ENCODE measurements at regions not wholly inside any gene's neighbourhood (a gene's known extent, or its start where the extent isn't known, plus 50 kb on each side); places are given as distances from the start of the nearest gene placed in this dataset.
"Not testable (repeated sequence)": the region's sequence is repeated elsewhere in the genome, so short reads cannot be mapped to it uniquely, and the experiment has no call there.

DNA sequence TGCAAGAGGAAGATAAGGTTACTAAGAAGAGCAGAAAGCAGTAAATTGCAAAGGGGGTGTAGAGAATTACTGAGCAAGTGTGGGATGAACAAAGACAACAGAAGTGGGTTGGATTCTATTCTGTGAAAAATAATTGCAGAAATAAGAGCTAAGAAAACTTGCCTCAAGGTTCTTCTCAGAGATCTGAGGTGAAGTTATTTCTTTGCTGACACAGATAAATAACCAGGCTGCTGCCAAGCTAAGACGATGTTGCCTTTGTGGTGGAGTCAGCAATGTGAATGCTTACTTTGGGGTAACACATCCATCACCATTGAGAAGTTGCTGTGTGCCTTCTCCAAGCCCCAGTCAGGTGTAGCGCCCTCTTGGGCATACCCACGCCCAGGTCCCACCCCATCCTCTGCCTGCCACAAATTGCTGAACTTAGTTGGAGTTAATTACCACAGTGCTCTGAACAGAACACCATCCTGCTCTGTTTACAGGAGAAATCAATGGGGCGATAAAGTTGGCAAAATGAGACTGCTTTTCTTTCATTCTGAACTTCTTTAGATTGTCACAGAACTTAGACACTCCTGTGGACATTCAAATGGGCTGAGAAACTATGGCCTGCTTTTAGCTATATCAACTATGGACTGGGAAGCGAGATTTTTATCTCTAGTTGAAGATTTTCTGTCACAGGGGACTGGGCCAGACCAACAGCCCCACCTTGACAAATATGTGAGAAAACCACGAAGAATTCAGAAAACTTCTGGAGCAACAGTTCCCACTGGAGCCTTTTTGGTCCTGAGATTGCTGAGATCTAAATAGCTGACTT is 283.6 kb downstream of the TMX3 start:
- DNase-seq (ENCODE audit: low read depth) = peak; percentile 59

DNA sequence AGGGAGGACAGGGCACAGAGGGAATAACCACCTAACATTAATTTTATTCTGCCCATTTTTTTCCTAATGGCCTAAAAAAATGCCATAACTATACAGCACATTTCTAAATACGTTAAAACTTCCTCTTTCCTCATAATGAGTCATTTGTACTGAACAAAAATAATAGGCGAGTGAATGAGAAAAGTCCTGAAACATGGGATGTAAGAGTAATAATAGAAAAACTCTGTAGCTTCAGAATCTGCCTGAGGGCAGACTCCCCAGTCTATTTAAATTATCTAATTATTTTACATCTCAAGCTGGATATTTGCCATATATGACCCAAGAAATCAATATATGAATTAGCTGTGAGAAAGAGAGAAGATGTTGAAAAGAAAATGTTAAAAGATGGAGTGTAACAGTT is 285.1 kb downstream of the TMX3 start:
- DNase-seq (ENCODE audit: low read depth) = no peak

DNA sequence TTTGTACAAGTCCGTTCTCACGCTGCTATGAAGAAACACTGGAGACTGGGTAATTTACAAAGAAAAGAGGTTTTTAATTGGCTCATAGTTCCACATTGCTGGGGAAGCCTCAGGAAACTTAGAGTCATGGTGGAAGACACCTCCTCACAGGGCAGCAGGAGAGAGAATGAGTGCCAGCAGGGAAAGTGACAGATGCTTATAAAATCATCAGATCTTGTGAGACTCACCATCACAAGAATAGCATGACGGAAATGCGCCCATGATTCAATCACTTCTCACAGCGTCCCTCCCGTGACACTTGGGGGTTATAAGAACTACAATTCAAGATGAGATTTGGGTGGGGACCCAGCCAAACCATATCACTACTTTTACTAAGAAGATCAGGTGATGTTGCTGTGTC is 285.8 kb downstream of the TMX3 start:
- DNase-seq (ENCODE audit: low read depth) = peak; percentile 88

DNA sequence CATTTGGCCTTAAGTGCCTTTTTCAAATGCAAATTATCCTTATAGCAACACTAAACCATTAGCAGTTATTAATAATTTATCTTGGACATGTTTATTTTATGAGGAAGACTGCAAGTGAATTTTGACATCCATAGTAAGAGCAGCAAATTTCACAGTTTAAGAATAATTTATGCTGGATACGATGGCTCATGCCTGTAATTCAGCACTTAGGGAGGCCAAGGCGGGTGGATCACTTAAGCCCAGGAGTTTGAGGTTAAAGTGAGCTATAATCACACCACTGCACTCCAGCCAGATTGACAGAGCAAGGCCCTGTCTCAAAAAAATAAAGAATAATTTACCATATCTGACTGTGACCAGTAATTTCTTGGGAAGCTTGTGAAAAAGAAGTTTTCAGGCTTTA is 286.2 kb downstream of the TMX3 start:
- peak; percentile 66 for DNase-seq (ENCODE audit: low read depth)

DNA sequence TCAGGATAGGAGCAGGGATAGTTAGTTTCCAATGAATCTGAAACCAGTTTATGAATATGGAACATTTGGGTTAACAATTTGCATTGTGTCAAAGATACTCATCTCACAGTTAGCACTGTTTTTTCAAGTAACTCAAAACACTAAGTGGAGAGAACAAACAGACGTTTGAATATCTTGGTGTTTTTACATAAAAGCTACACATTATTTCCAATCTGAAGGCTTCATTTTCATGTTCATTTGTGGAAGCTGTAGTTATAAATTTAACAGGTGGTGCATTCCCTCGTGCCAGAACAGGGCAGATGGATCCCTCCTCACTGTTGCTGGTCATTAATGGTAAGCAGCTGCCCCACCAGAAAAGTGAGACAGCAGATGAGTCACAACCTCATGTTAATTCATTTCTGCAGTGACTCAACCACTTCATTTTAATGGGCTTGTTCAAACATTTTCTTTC is 286.9 kb downstream of the TMX3 start:
- peak; percentile 98 for DNase-seq (ENCODE audit: low read depth)

DNA sequence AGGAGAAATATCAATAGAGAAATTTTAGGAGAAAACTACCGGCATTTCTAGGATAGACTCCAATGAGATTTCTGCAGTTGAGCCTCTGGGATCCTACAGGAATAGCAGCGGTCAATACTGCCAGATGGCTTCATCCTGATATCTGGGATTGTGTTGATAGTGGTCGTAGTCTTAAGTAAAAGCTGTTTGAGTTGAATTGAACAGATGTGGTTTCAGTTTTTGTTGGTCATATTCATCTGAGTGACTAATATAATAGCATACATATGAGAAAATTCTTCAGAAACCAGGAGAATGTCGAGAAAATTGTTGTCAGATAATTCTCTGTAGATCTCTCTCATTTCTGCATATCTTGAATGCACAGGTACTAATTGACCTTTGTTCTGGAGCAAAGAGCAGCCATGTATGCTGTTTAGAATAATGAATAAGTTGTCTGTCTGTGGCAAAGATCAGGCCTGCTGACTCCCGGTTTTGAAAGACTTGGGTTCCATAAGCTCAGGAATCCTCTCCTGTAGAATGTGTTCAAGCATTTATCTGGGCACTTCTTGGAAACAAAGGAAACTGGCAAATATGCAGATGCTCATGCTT is 288.1 kb downstream of the TMX3 start:
- peak; percentile 56 for DNase-seq (ENCODE audit: low read depth)

DNA sequence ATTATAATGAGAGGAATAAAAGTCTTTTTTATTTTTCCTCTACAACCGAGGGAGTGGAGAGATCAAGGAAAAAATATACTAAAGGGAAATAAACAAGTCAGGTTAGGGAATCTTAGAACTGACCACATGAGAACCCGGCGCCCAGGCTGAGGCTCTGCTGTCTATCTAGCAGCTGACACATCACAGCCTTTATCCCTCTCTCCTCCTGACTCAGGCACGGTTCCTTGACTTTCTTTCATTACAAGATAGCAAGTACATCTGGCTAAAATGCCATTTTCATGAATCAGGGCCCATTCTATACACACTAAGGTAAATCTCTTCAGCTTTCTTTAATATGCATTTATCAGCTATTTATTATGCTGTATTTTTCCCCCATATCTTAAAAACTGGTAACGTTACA is 296.0 kb downstream of the TMX3 start:
- peak; percentile 66 for DNase-seq (ENCODE audit: low read depth)

DNA sequence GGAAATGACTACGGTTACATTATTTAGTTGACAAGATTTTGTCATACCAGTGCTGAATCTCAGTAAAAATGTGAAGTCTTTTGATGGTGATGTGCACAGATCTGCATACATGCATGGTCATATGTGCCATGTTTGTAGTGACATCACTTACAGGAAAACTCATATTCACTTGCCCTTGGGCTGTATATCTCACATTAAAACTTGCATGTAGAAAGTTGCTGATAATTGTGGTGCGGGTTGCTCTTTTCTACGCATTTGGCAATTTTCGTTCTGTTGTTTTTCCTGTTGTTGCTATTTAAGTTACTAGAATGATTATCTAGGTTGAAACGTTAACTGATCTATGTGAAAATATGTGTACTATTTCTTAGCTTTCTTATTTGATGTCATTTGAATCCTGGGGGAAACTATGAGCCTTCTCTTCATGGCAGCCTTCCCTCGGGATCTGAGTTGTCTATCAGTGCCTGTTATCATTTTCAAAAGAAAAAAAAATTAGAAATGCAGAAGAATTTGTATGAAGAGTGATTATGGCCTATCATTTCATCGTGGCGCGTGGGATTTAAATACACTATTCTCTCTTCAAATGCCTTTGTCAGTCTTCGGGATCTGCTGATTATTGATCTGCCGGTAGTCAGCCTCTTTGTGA is 296.6 kb downstream of the TMX3 start:
- DNase-seq (ENCODE audit: low read depth) = no peak

DNA sequence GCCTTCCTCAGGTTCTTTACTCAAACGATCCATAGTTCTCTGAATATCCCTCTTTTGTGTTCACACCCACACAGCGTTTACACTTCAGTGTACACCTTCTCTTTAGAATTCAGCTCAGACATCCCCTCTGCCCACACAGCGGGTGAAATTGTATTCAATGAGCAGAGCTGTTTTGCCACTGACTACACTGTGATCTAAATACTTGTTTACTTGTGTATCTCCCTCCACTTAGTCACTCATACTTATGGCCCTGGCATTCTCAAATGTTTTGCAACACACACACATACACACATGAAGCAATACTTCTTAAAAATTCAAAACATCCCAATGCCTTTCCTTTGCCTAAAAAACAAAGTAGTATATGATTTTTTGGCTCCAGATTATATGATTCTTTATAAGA is 297.1 kb downstream of the TMX3 start:
- DNase-seq (ENCODE audit: low read depth) = peak; percentile 63

DNA sequence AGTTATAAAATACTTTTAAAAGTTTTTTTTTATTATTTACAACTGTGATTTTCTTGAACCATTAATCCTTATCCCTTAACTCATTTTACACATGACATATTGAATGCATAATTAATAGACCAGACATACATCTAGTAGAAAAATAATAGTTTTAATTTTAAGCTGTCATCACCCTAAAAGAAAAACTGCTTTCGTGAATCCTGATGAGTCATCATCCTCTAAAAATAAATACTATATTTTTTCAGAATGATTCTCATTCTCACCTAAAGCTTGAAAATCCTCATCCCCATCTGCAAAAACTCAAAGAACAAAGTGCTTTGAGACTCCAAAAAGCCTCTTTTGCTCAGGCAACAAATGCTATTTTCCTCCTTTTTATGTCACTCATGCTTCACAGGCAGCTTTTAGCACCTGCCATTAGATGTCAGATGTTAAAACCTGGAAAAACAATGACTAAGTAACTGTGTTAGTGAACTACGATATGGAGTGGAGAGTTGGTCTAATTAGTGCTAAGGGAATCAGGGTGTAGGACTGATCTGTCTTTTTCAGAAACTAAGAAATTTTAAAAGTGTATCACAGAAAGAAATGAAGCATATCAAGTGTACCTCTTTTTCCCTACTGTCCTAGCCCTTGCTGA is 297.6 kb downstream of the TMX3 start:
- DNase-seq (ENCODE audit: low read depth) = peak; percentile 89

DNA sequence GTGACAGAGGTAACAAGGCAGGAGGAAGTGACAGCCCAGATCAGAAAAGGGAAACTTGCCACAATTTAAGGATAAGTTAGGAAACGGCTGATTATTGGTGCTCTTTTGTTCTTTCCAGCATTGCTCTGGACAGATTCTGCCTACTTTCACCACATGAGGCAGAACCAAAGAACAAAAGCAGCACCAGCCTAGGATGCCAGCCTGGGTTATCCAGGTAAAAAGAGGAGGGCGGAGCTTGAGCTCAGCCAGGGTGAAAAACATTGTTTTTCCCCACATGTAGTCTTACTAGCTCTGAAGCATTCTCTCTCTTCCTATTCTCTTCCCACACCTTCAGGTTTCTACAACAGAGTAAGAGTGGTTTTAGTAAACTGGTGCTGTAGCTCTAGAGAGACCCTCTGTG is 300.5 kb downstream of the TMX3 start:
- no peak for DNase-seq (ENCODE audit: low read depth)

DNA sequence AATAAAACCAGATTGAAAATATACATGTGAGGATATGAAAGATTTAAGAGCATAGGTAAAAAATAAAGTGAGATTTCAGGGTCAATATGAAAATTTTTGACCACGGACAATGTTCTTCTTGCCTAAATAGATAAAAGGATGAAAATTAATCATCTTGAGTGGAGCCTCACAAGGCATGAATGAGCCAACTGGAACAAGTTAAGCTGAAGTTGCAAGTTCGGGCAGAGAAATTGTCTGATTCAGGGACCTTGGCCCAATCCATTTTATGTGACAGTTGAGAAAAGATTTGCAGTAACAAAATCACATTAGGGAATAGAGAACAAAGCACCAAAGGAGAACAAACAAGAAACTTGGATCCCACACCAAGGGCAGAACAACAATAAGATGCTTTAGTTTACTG is 305.3 kb downstream of the TMX3 start:
- no peak for DNase-seq (ENCODE audit: low read depth)

DNA sequence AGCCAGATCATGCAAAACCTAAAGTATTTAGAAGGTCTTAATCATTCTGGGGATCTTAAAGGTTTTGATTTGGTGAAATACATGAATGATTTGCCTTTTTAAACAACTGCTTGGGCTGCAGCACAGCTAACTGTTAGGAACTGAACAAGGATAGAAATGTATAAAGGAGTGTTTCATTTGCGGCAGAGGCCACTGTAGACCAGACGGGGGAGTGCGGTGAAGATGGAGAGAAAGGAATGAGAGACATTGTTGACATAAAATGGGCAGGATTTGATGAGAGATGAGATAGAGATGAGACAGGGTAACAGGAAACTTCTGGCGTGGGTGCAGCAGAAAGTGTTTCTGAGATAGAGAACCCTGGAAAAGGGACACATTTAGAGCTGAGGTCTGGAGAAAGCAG is 308.1 kb downstream of the TMX3 start:
- peak; percentile 84 for DNase-seq (ENCODE audit: low read depth)

DNA sequence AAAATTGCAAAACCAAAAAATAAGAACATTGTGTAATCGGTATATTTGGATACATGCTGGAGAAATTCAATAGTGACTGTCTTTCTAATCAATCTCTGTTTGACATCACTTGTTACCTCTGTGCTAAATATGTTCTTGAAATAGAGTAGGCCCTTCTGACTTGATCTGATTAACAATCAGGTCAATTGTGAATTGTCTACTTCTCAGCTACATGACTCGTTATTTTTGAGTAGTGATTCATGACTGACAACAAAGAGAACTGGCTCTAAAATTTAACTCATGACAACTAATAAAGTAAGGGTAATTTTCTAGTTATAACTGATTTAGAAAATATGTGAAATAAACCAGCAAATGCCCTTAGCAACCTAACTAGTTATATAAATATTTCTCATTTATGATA is 312.1 kb downstream of the TMX3 start:
- DNase-seq (ENCODE audit: low read depth) = no peak

DNA sequence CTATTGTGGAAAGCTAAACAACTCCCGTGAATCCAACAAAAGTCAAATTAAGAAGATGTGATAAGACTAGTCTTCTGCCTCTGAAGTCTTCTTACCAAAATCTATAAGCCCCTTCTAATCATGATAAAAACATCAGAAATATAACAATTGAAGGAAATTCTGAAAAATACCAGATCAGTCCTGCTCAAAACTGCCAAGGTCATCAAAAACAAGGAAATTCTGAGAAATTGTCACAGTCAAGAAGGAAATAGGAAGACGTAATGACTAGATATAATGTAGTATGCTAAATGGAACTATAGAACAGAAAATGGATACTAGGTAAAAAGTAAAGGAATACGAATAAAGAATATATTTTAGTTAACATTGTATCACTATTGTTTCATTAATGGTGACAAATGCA is 314.0 kb downstream of the TMX3 start:
- DNase-seq (ENCODE audit: low read depth) = no peak

DNA sequence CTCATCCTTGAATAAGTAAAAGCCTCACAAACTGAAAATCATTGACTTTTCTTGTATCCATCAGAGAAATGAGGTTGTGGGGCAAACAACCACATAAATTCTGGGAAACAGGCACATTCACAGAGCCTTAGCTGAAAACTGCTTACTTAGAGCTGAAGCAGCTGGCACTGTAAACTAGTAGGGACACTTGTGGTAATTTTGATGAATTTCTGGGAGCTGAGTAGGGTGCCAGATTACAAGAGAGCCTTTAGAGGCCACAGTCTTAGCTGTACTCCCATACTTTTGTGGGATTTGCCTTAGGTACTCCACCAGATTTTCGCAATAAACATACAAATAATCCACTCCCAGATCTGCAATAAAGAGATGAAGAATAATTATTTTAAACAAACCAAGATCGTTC is 315.2 kb downstream of the TMX3 start:
- DNase-seq (ENCODE audit: low read depth) = peak; percentile 77

DNA sequence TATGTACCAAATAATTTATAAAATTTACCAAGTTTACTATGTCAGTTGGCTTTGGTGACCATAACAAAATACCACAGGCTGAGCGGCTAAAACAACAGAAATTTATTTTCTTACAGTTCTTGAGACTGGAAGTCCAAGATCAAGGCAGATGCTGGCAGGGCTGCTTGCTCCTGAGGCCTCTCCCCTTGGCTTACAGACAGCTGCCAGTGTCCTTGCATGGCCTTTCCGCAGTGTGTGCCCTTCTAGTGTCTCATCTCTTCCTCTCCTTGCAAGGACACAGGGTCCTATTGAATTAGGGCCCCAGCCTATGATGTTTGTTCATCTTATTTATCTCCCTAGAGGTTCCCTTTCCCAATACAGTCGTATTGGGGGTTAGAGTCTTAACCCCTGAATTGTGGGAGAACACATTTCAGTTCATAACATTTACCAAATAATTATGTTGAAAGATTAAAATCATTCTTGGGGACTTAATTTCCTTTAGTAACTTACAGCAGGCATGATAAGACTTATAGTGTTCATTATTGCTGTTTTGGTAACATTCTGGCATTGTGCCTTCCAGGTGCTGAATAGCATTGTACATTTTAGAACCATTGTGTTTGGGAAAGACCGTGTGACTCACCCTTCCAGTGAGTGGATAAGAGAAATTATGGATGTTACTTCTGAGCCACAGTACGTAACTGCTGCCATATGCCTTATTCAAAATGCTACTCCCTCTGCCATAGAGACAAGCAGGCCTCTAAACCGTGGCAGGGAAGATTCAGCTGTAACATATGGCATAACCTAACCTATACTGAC is 317.5 kb downstream of the TMX3 start:
- DNase-seq (ENCODE audit: low read depth) = peak; percentile 89

DNA sequence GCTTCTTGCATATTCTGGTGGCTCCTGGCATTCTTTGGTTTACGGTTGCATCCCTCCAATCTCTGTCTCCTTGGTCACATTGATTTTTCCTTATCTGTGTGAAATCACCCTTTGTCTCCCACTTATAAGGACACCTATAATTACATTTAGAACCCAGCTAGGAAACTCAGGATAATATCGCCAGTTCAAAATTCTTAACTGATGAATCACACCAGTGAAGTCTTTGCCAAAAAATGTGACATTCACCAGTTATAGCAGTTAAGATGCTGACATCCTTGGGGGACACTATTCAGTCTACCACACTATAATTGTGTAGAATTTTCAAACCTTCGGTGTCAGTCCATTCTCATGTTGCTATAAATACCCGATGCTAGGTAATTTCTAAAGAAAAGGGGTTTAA is 320.2 kb downstream of the TMX3 start:
- DNase-seq (ENCODE audit: low read depth) = no peak

DNA sequence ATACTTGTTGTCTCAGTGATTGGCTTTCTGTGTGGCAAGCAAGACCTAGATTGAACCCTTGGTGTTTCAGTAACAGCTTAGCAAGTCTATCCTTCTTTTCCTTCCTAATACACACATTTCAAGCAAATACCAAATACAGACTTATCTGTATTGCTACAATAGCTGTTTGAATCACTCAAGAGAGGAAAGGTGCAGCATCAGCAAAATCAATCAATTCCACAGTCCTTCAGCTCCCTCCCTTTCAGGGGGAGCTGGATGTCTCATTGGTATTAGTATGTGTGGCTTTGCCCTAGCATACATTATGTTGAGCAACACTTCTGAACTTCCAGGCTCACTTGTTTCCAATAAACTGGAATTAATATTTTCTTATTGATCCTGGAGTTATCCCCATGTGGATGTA is 323.1 kb downstream of the TMX3 start:
- no peak for DNase-seq (ENCODE audit: low read depth)

DNA sequence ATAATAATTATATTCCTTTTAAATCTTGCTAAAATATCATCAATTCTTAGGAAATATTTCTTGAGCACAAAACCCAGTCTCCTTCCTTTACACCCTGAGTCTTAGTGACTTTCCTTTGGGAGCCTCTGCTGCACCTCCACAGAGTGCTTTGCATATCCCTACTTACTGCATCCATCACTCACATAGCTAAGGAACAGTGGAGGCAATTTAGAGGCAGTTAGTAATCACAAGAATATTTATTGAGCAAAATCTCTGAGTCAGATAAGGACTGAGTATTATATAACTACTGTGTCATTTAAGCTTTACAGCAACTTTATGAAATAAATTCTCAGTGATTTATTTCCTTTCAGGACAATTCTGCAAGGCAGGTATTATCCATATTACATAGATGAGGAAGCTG is 327.7 kb downstream of the TMX3 start:
- no peak for DNase-seq (ENCODE audit: low read depth)

DNA sequence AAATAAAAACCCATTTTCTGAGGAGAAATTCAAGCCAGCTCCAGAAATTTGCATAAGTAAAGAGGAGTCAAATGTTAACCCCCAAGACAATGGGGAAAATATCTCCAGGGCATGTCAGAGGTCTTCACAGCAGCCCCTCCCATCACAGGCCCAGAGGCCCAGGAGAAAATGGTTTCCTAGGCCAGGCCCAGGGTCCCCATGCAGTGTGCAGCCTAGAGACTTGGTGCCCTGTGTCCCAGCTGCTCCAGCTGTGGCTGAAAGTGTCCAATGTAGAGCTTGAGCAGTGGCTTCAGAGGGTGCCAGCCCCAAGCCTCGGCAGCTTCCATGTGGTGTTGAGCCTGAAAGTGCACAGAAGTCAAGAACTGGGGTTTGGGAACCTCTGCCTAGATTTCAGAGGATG is 330.9 kb downstream of the TMX3 start:
- DNase-seq (ENCODE audit: low read depth) = not testable (repeated sequence)
